GM20431 (cell line): ENCODE measurements at regions not wholly inside any gene's neighbourhood (a gene's known extent, or its start where the extent isn't known, plus 50 kb on each side); places are given as distances from the start of the nearest gene placed in this dataset.

Source experiments
- in situ Hi-C: fragments of 300-500 bp; cut with MseI, MboI; formaldehyde crosslinking; loops from one replicate; pipeline ENCODE4 v1.15.0; 2020; ENCODE audit warnings: low sequenced_read_pairs; ENCODE audit not compliant: unreplicated experiment

DNA sequence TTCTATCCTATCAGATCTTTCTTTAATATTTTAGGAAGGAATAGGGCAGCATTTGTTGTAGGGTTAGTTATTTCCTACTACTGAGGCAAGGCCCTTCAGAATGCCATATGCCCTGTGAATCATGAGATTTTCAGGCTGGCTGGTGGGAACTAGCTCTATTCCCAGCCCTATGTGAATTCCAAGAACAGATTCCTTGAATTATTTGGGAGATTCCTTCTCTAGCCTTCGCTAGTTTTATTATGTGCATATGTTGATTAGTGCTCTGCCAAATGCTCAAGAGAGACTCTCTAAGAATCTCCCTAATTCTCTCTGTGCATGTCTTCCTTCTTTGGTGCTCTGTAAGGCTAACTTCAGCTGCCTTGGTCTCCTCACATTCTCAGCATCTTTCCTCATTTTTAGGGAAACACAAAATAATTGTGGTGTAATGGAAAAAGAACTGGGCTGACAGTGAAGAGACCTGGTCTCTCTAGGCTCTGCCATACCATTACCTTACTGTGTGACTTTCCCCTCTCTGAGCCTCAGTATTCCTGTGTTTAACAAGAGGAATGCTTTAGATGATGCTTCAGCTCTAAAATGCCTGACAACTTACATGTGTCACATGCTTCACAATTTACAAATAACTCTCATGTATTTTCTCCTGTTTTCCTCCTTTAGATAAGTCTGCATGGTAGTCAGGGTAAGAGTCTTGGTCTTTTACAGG, 79.7 kb downstream of the VMA21 start:
- in situ Hi-C loops = no loop called here

GRCh38 chrX:151478058-151478457, 81.1 kb downstream of the VMA21 start:
- in situ Hi-C loops = no loop called here

GRCh38 chrX:151488677-151489076, 74.8 kb upstream of the PASD1 start:
- in situ Hi-C loops = no loop called here

GRCh38 chrX:151505796-151506195, 57.7 kb upstream of the PASD1 start:
- in situ Hi-C loops = loop anchor here (25.0 kb wide), 1 partner anchor 182 kb away; the partner anchor contains the start of gene PRRG3

GRCh38 chrX:151510203-151510602, 53.3 kb upstream of the PASD1 start:
- in situ Hi-C loops = loop anchor here (25.0 kb wide), 1 partner anchor 177 kb away; the partner anchor contains the start of gene PRRG3

DNA sequence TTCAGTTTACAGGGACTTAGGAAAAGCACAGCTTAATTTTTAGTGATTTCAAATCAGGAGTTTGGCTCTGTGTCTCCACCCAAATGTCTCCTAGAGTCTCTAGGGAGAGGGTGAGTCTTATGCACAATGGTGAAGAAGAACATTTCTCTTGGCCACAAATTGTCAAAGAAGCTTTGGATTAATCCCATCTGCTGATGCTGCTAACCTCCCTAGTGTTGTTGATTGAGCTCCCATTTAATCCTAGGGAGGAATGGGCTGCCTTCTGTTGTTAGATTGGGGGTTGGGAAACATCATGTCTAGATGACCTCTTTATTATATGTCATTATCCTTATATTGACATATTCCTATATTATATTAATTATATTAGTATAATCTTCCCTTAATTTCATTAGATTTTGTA, 50.0 kb upstream of the PASD1 start:
- in situ Hi-C loops = loop anchor here (25.0 kb wide), 1 partner anchor 174 kb away; the partner anchor contains the start of gene PRRG3
